GM18951 (cell line): ENCODE measurements at regions not wholly inside any gene's neighbourhood (a gene's known extent, or its start where the extent isn't known, plus 50 kb on each side); places are given as distances from the start of the nearest gene placed in this dataset.
"Not testable (repeated sequence)": the region's sequence is repeated elsewhere in the genome, so short reads cannot be mapped to it uniquely, and the experiment has no call there.

Experiments used
- POLR2A ChIP-seq: IDR thresholded peaks from 4 replicates; pipeline ENCODE4 v1.6.1; 2011; ENCODE audit warnings: mild to moderate bottlenecking; ENCODE audit not compliant: insufficient read length, insufficient read depth; ENCODE audit errors: extremely low read depth
- in situ Hi-C: fragments of 300-500 bp; cut with MboI; formaldehyde crosslinking; loops from one replicate; pipeline ENCODE4 v1.12.0; 2022; ENCODE audit warnings: low sequenced_read_pairs, mixed read lengths, inconsistent platforms; ENCODE audit not compliant: unreplicated experiment

- TF ChIP-seq POLR2A = no peak
- in situ Hi-C loops = no loop called here
These were observed 172.3 kb upstream of the OSBPL11 start for GRCh38 chr3:125767641-125768040.

GRCh38 chr3:125768821-125769220, 173.5 kb upstream of the OSBPL11 start:
- in situ Hi-C loops = not testable (repeated sequence)

- in situ Hi-C loops = not testable (repeated sequence)
These were observed 176.2 kb upstream of the OSBPL11 start for GRCh38 chr3:125771506-125771905.

GRCh38 chr3:125774433-125775034, 179.2 kb upstream of the OSBPL11 start:
- in situ Hi-C loops = not testable (repeated sequence)

GRCh38 chr3:125775106-125775505, 179.8 kb upstream of the OSBPL11 start:
- in situ Hi-C loops = not testable (repeated sequence)

GRCh38 chr3:125775606-125776294, 180.5 kb upstream of the OSBPL11 start:
- in situ Hi-C loops = not testable (repeated sequence)

- in situ Hi-C loops = not testable (repeated sequence)
These were observed 184.0 kb upstream of the OSBPL11 start for GRCh38 chr3:125779276-125779675.

GRCh38 chr3:125779918-125780317, 184.6 kb upstream of the OSBPL11 start:
- in situ Hi-C loops = not testable (repeated sequence)

- in situ Hi-C loops = not testable (repeated sequence)
These were observed 186.4 kb upstream of the OSBPL11 start for GRCh38 chr3:125781678-125782077.

GRCh38 chr3:125790312-125790711, 178.7 kb upstream of the ROPN1B start:
- in situ Hi-C loops = not testable (repeated sequence)

GRCh38 chr3:125791021-125791420, 178.0 kb upstream of the ROPN1B start:
- in situ Hi-C loops = not testable (repeated sequence)

- in situ Hi-C loops = not testable (repeated sequence)
These were observed 159.0 kb upstream of the ROPN1B start for GRCh38 chr3:125810010-125810409.

GRCh38 chr3:125822175-125822574, 146.8 kb upstream of the ROPN1B start:
- in situ Hi-C loops = not testable (repeated sequence)

- in situ Hi-C loops = not testable (repeated sequence)
These were observed 137.8 kb upstream of the ROPN1B start for GRCh38 chr3:125831005-125831750.

- in situ Hi-C loops = not testable (repeated sequence)
These were observed 133.4 kb upstream of the ROPN1B start for GRCh38 chr3:125835562-125835961.

- in situ Hi-C loops = not testable (repeated sequence)
These were observed 132.9 kb upstream of the ROPN1B start for GRCh38 chr3:125836011-125836551.

- in situ Hi-C loops = not testable (repeated sequence)
These were observed 132.2 kb upstream of the ROPN1B start for GRCh38 chr3:125836786-125837185.

- in situ Hi-C loops = not testable (repeated sequence)
These were observed 130.1 kb upstream of the ROPN1B start for GRCh38 chr3:125838857-125839256.

GRCh38 chr3:125840465-125840864, 128.5 kb upstream of the ROPN1B start:
- in situ Hi-C loops = not testable (repeated sequence)

GRCh38 chr3:125847966-125848365, 121.0 kb upstream of the ROPN1B start:
- in situ Hi-C loops = not testable (repeated sequence)

- in situ Hi-C loops = not testable (repeated sequence)
These were observed 114.0 kb upstream of the ROPN1B start for GRCh38 chr3:125855006-125855405.
